ENCODE measurements at regions not wholly inside any gene's neighbourhood (a gene's known extent, or its start where the extent isn't known, plus 50 kb on each side); places are given as distances from the start of the nearest gene placed in this dataset.

GRCh38 chr6:159490298-159490937, 202.6 kb downstream of the SOD2 start:
- TF ChIP-seq CTCF (IDR thresholded peaks at IDR 0.05) (no peak), ZFX (IDR thresholded peaks at IDR 0.05; ENCODE audit: borderline replicate concordance) (no peak)

Data from 22Rv1 (cell line).